ENCODE measurements at regions not wholly inside any gene's neighbourhood (a gene's known extent, or its start where the extent isn't known, plus 50 kb on each side); places are given as distances from the start of the nearest gene placed in this dataset.

DNA sequence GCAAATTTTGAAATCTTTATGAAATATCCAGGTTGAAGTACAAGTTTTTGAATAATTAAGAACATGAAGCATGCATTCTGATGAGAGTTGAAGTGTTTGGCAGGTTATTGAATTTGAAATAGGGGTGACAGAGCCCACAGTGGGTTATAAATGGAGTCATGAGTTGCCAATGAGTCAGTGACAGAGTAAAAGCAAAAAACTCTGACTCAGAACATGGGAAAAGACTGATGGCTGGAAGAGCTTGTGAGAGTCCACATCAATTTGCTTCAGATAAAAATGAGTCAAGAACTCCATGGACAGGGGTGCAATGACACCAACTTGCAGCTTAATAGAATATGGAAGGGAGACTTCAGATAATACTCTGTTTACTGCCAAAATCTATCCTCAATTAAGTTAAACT lies 105.3 kb downstream of the SLC6A15 start:
- H3K36me3 ChIP-seq (ENCODE audit: insufficient read depth, low read length), result no peaks in the 10 kb centered on the region
- no peak overlapping the region for H3K9ac ChIP-seq (ENCODE audit: insufficient read length)
- H3K27ac ChIP-seq, result no peak overlapping the region
- no peaks in the 10 kb centered on the region for H3K9me3 ChIP-seq (ENCODE audit: low read depth, low read length)
- DNase-seq (ENCODE audit: low read depth, low spot score), result no peak
- no peak overlapping the region for H3K4me3 ChIP-seq
- TF ChIP-seq EZH2 (IDR thresholded peaks at IDR 0.05), result no peak
- TF ChIP-seq POLR2AphosphoS5 (IDR thresholded peaks at IDR 0.05; ENCODE audit: borderline replicate concordance, low read depth, low read length), result no peak
- TF ChIP-seq FOXP2 (optimal IDR thresholded peaks at IDR 0.05; ENCODE audit: control extremely low read depth, extremely low read length, insufficient read depth), result no peak

DNA sequence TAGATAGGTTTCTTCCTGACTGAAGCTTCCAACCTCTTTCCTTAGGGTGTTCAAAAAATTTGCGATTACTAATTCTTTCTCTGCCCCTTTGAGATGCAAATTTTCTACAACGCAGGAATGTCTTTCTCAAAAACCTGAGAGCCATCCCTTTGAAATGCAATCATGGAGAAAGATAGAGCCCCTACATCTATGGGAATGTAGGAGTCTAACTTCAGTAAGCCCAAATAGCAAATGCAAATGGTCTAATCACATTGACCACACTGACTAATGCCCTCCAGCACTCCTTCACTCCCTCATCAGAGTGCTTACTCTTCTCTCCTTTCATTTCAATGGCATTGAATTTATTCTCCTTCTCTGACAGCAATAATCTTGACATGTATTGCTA lies 107.1 kb downstream of the SLC6A15 start:
- H3K4me3 ChIP-seq, result no peak overlapping the region
- TF ChIP-seq POLR2AphosphoS5 (IDR thresholded peaks at IDR 0.05; ENCODE audit: borderline replicate concordance, low read depth, low read length), result no peak
- no peak for TF ChIP-seq EZH2 (IDR thresholded peaks at IDR 0.05)
- TF ChIP-seq FOXP2 (optimal IDR thresholded peaks at IDR 0.05; ENCODE audit: control extremely low read depth, extremely low read length, insufficient read depth), result no peak
- no peaks in the 10 kb centered on the region for H3K36me3 ChIP-seq (ENCODE audit: insufficient read depth, low read length)
- H3K27ac ChIP-seq, result no peak overlapping the region
- H3K9ac ChIP-seq (ENCODE audit: insufficient read length), result no peak overlapping the region
- no peak for DNase-seq (ENCODE audit: low read depth, low spot score)
- H3K9me3 ChIP-seq (ENCODE audit: low read depth, low read length), result no peaks in the 10 kb centered on the region

DNA sequence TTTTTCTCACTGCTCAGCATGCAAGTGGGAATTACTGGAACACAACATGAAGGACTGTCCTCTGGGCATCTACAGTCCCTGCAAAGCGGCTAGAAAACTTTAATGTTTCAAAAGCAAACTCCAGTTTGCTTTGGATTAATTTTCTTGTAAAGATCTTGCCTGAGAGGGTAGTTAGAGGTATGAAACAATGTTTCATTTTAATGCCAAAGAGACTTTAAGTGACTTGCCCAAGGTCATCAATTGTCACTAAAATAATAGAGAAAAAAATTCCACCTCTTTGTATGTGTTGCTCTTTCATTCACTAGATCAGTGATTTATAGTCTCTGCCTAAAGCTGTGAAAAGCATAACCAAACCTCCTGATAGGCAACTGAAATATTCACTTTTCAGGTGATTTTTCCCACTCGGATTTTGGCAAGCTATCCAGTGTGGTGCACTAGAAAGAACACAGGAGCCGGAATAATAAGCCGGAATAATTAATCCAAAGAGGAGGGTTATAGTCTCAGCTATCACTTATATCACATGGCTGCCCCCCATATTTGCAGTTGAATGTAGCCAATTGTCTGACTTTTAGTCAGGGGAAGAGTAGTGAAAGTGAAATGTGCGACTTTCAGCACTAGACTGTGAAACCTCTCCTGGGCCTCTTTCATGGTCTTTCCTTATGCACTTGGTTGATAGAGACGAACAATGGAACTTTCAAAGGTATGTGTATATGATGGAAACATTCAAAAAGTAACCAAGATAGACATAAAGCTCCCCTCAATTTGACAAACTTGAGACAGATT lies 107.7 kb downstream of the SLC6A15 start:
- no peak overlapping the region for H3K27ac ChIP-seq
- TF ChIP-seq FOXP2 (optimal IDR thresholded peaks at IDR 0.05; ENCODE audit: control extremely low read depth, extremely low read length, insufficient read depth) (no peak), POLR2AphosphoS5 (IDR thresholded peaks at IDR 0.05; ENCODE audit: borderline replicate concordance, low read depth, low read length) (no peak), EZH2 (IDR thresholded peaks at IDR 0.05) (no peak)
- no peak overlapping the region for H3K4me3 ChIP-seq
- no peaks in the 10 kb centered on the region for H3K9me3 ChIP-seq (ENCODE audit: low read depth, low read length)
- no peak for DNase-seq (ENCODE audit: low read depth, low spot score)
- H3K36me3 ChIP-seq (ENCODE audit: insufficient read depth, low read length), result no peaks in the 10 kb centered on the region
- H3K9ac ChIP-seq (ENCODE audit: insufficient read length), result no peak overlapping the region

DNA sequence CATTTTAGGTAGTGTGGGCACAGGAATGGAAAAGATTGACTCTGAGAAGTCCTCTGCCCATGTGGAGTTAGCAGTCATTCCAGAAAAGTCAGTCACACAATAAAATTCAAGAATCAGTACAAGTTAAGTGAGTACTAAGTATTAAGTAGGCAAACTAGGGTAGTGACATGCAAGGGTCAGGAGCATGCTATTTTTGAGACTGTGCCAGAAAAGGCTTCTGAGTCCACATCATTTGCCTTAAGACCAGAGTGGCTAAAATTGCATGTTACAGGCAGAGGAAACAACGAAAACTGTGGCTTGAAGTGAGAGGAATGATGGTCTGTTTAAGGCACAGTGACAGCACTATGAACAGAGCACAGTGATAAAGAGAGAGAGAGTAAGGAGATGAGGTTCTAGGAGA lies 108.9 kb downstream of the SLC6A15 start:
- H3K9ac ChIP-seq (ENCODE audit: insufficient read length), result no peak overlapping the region
- no peak for TF ChIP-seq EZH2 (IDR thresholded peaks at IDR 0.05)
- TF ChIP-seq FOXP2 (optimal IDR thresholded peaks at IDR 0.05; ENCODE audit: control extremely low read depth, extremely low read length, insufficient read depth), result no peak
- TF ChIP-seq POLR2AphosphoS5 (IDR thresholded peaks at IDR 0.05; ENCODE audit: borderline replicate concordance, low read depth, low read length), result no peak
- DNase-seq (ENCODE audit: low read depth, low spot score), result no peak
- no peak overlapping the region for H3K4me3 ChIP-seq
- no peaks in the 10 kb centered on the region for H3K9me3 ChIP-seq (ENCODE audit: low read depth, low read length)
- H3K36me3 ChIP-seq (ENCODE audit: insufficient read depth, low read length), result no peaks in the 10 kb centered on the region
- H3K27ac ChIP-seq, result no peak overlapping the region

DNA sequence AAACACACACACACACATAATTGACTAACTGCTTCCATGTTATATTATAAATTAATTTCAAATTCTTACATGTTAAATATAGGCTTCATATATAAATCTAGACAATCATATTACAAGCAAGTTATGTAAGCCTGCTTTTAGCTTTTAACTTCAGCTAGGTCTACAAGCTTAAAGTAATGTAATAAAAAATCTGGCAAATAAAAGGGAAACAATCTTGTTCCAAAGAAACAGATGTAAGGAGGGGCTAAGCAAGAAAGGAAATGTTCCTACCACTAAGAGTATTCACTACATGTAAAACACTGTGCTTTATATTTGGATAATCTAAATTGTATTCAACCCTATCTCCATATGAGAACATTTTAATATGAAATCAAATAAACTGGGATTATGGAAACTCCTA lies 110.4 kb downstream of the SLC6A15 start:
- Histone ChIP-seq H3K4me3 (no peak overlapping the region), H3K9ac (ENCODE audit: insufficient read length) (no peak overlapping the region), H3K9me3 (ENCODE audit: low read depth, low read length) (no peaks in the 10 kb centered on the region), H3K36me3 (ENCODE audit: insufficient read depth, low read length) (no peaks in the 10 kb centered on the region), H3K27ac (no peak overlapping the region)
- no peak for DNase-seq (ENCODE audit: low read depth, low spot score)
- TF ChIP-seq EZH2 (IDR thresholded peaks at IDR 0.05) (no peak), POLR2AphosphoS5 (IDR thresholded peaks at IDR 0.05; ENCODE audit: borderline replicate concordance, low read depth, low read length) (no peak), FOXP2 (optimal IDR thresholded peaks at IDR 0.05; ENCODE audit: control extremely low read depth, extremely low read length, insufficient read depth) (no peak)

DNA sequence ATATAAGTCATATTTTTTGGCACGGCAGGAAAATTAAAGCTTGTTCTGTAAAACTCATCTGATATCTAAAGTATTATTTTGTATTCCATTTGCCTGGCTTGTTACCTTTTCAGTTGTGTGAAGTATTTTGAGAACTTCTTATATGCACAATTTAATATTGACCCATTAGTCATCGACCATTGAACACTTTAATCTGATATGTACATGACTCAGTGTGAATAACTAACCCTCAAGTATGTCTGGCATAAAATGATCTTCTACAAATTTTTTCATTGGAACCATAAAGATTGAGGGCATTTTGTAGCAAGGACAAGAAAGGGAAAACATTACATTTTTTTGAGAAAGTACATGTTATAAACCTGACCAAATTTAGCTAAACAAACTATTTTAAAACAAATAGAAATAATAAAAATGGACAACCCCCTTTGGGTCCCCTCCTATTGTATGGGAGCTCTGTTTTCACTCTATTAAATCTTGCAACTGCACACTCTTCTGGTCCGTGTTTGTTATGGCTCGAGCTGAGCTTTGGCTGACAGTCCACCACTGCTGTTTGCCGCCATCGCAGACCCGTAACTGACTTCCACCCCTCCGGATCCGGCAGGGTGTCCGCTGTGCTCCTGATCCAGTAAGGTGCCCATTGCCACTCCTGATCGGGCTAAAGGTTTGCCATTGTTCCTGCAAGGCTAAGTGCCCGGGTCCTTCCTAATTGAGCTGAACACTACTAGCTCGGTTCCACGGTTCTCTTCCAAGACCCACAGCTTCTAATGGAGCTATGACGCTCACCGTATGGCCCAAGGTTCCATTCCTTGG lies 118.8 kb downstream of the SLC6A15 start:
- no peak for DNase-seq (ENCODE audit: low read depth, low spot score)
- Histone ChIP-seq H3K9me3 (ENCODE audit: low read depth, low read length) (no peaks in the 10 kb centered on the region), H3K27ac (no peak overlapping the region), H3K36me3 (ENCODE audit: insufficient read depth, low read length) (no peaks in the 10 kb centered on the region), H3K4me3 (no peak overlapping the region), H3K9ac (ENCODE audit: insufficient read length) (no peak overlapping the region)
- TF ChIP-seq FOXP2 (optimal IDR thresholded peaks at IDR 0.05; ENCODE audit: control extremely low read depth, extremely low read length, insufficient read depth), result no peak
- no peak for TF ChIP-seq POLR2AphosphoS5 (IDR thresholded peaks at IDR 0.05; ENCODE audit: borderline replicate concordance, low read depth, low read length)
- no peak for TF ChIP-seq EZH2 (IDR thresholded peaks at IDR 0.05)

DNA sequence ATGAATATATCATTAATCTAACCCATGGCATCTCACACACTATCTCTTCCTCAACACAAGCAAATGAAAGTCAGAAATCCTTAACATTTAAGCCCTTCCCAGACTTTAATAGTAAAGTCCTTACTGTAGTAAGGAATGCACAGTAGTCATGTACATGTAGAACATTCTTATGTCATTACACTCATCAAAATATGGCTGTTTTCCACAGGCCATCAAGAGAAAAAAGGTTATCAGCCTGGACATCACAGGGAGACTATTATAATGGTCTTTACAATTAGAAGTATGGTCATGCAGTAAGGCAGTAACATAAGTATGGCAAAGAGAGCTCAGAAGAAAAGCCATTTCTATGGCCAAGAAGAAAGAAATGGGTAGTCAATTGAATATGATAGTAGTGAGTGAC lies 121.2 kb downstream of the SLC6A15 start:
- H3K27ac ChIP-seq, result no peak overlapping the region
- DNase-seq (ENCODE audit: low read depth, low spot score), result no peak
- TF ChIP-seq POLR2AphosphoS5 (IDR thresholded peaks at IDR 0.05; ENCODE audit: borderline replicate concordance, low read depth, low read length) (no peak), EZH2 (IDR thresholded peaks at IDR 0.05) (no peak), FOXP2 (optimal IDR thresholded peaks at IDR 0.05; ENCODE audit: control extremely low read depth, extremely low read length, insufficient read depth) (no peak)

DNA sequence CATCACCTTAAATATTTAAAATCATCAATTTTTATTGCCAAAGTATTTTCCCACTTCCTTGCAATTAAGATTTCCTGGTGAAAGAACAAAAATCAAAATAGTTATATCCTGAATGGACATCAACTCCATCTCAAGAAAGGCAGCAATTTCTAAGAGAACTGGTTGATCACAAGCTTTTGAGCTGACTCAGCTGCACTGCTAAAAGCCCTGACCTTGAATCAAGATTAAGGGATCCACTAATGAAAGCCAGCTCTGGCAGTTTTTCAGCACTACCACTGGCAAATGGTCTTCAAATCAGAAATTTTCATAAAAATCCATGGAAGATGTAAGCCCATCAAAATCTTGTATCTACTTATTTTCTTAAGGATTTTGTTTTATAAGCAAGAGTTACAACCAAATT lies 123.4 kb downstream of the SLC6A15 start:
- no peak for DNase-seq (ENCODE audit: low read depth, low spot score)
- Histone ChIP-seq H3K4me3 (no peak overlapping the region), H3K9ac (ENCODE audit: insufficient read length) (no peak overlapping the region), H3K27ac (no peak overlapping the region), H3K36me3 (ENCODE audit: insufficient read depth, low read length) (no peaks in the 10 kb centered on the region), H3K9me3 (ENCODE audit: low read depth, low read length) (no peaks in the 10 kb centered on the region)
- TF ChIP-seq FOXP2 (optimal IDR thresholded peaks at IDR 0.05; ENCODE audit: control extremely low read depth, extremely low read length, insufficient read depth) (no peak), POLR2AphosphoS5 (IDR thresholded peaks at IDR 0.05; ENCODE audit: borderline replicate concordance, low read depth, low read length) (no peak), EZH2 (IDR thresholded peaks at IDR 0.05) (no peak)

More for the DNA sequence above, 121.2 kb downstream of the SLC6A15 start:
- Histone ChIP-seq H3K36me3 (ENCODE audit: insufficient read depth, low read length) (no peaks in the 10 kb centered on the region), H3K4me3 (no peak overlapping the region), H3K9me3 (ENCODE audit: low read depth, low read length) (no peaks in the 10 kb centered on the region), H3K9ac (ENCODE audit: insufficient read length) (no peak overlapping the region)
